Psoas muscle (tissue), 7 donors: ENCODE measurements at regions not wholly inside any gene's neighbourhood (a gene's known extent, or its start where the extent isn't known, plus 50 kb on each side); places are given as distances from the start of the nearest gene placed in this dataset.

Experiments used
- ATAC-seq, 4 donors: fragments of 200-7000 bp; cut with Tn5 transposase; one replicate each; pipeline ENCODE4 v1.9.1; 2020; ENCODE audit warnings: moderate library complexity in 3 of 4, mild to moderate bottlenecking in 2 of 4
- DNase-seq, 2 donors: peaks; one replicate each; pipeline ENCODE4 v3.0.0-alpha.2; 2020
- H3K27ac ChIP-seq: fragments of 200-600 bp; one replicate; pipeline ENCODE4 v1.8.0; 2022
- H3K27me3 ChIP-seq, 3 donors: fragments of 200-600 bp in 1 of 3; one replicate each; pipeline versions ENCODE4 v1.6.1 to v1.8.0; 2013 to 2022; ENCODE audit warnings: low read length in 2 of 3, mild to moderate bottlenecking in 2 of 3, moderate library complexity in 1 of 3; ENCODE audit not compliant: insufficient read depth in 3 of 3
- H3K36me3 ChIP-seq, 2 donors: fragments of 200-600 bp in 1 of 2; one replicate each; pipeline versions ENCODE4 v1.6.1 to v1.8.0; 2013 to 2022; ENCODE audit warnings: low read depth in 1 of 2, mild to moderate bottlenecking in 1 of 2, moderate library complexity in 1 of 2; ENCODE audit not compliant: insufficient read depth in 1 of 2
- H3K4me1 ChIP-seq: fragments of 200-600 bp; one replicate; pipeline ENCODE4 v1.8.0; 2022
- H3K4me3 ChIP-seq: fragments of 200-600 bp; one replicate; pipeline ENCODE4 v1.8.0; 2022; ENCODE audit warnings: mild to moderate bottlenecking
- H3K9me3 ChIP-seq: fragments of 200-600 bp; one replicate; pipeline ENCODE4 v1.8.0; 2022
- CTCF ChIP-seq: fragments of 200-600 bp; IDR thresholded peaks from one replicate; pipeline ENCODE4 v1.8.0; 2022; ENCODE audit warnings: antibody characterized with exemption
- WGBS, 3 donors: extraction: QIAGEN DNeasy Blood & Tissue Kit; methylation state at CpG; one replicate each; pipeline versions ENCODE4 v1.1.6 to v1.1.7; 2013; 5-methylcytosine and 5-hydroxymethylcytosine counted together
- intact Hi-C, 2 donors: fragments of 100-400 bp; cut with DNase I; formaldehyde crosslinking; loops; one replicate each; pipeline versions ENCODE4 v1.11.0 to v1.14.2; 2022
- donor health status: healthy with polysubstance abuse.
- donor health status: DM: no; HTN: no; CAD: no; lungs with moderate emphysema.
- donor health status: Bipolar disorder and iron deficiency.
- donor health status: healthy.
- donor health status: DM: yes; HTN: yes; CAD: no.
- donor health status: DM: no; HTN: no; CAD: no.
- donor health status: DM: yes; HTN: yes; CAD: no.

GRCh38 chr2:118470297-118470696 lies 377.2 kb downstream of the EN1 start:
- H3K9me3 ChIP-seq, result no peaks in the 10 kb centered on the region
- no peaks in the 10 kb centered on the region for H3K27me3 ChIP-seq
- no peak overlapping the region for H3K27ac ChIP-seq
- H3K36me3 ChIP-seq, result no peaks in the 10 kb centered on the region
- intact Hi-C loops, result no loop called here
- ATAC-seq (no peak), DNase-seq (no peak)
- no peak for TF ChIP-seq CTCF
- 51 to 61% (median 58%) methylated on average over 4 of the region's 4 CpGs for WGBS, 3 donors
- no peaks in the 10 kb centered on the region for H3K4me1 ChIP-seq
- no peak overlapping the region for H3K4me3 ChIP-seq

GRCh38 chr2:118469103-118469502 lies 378.3 kb downstream of the EN1 start:
- no peak for TF ChIP-seq CTCF
- Histone ChIP-seq H3K4me1 (no peaks in the 10 kb centered on the region), H3K36me3 (no peaks in the 10 kb centered on the region), H3K9me3 (no peaks in the 10 kb centered on the region), H3K4me3 (no peak overlapping the region), H3K27ac (no peak overlapping the region), H3K27me3 (no peaks in the 10 kb centered on the region)
- intact Hi-C loops, result no loop called here
- DNase-seq (no peak), ATAC-seq (no peak)
- 51 to 52% (median 51%) methylated on average over 6 of the region's 6 CpGs for WGBS, 3 donors

GRCh38 chr2:118464546-118465265 lies 376.4 kb downstream of the INSIG2 start:
- no peaks in the 10 kb centered on the region for H3K9me3 ChIP-seq
- ATAC-seq, result no peak
- WGBS, 3 donors, result 60 to 66% (median 61%) methylated on average over 9 of the region's 9 CpGs
- no peak for DNase-seq
- no peak overlapping the region for H3K27ac ChIP-seq
- intact Hi-C loops, result no loop called here
- TF ChIP-seq CTCF, result no peak
- H3K4me3 ChIP-seq, result no peak overlapping the region
- no peaks in the 10 kb centered on the region for H3K36me3 ChIP-seq
- H3K27me3 ChIP-seq, result no peaks in the 10 kb centered on the region
- H3K4me1 ChIP-seq, result no peaks in the 10 kb centered on the region

GRCh38 chr2:118464046-118464445 lies 375.8 kb downstream of the INSIG2 start:
- no peak for TF ChIP-seq CTCF
- DNase-seq (no peak), ATAC-seq (no peak)
- no peaks in the 10 kb centered on the region for H3K27me3 ChIP-seq
- H3K9me3 ChIP-seq, result no peaks in the 10 kb centered on the region
- 57 to 67% (median 67%) methylated on average over 3 of the region's 3 CpGs for WGBS, 3 donors
- intact Hi-C loops, result no loop called here
- H3K4me3 ChIP-seq, result no peak overlapping the region
- H3K4me1 ChIP-seq, result no peaks in the 10 kb centered on the region
- no peak overlapping the region for H3K27ac ChIP-seq
- no peaks in the 10 kb centered on the region for H3K36me3 ChIP-seq

GRCh38 chr2:118460425-118460824 lies 372.2 kb downstream of the INSIG2 start:
- Histone ChIP-seq H3K36me3 (no peaks in the 10 kb centered on the region), H3K9me3 (no peaks in the 10 kb centered on the region), H3K27ac (no peak overlapping the region), H3K4me1 (no peaks in the 10 kb centered on the region), H3K27me3 (no peaks in the 10 kb centered on the region), H3K4me3 (no peak overlapping the region)
- intact Hi-C loops, result no loop called here
- ATAC-seq, result no peak
- DNase-seq, result no peak
- WGBS, 3 donors, result 84 to 86% (median 86%) methylated on average over 5 of the region's 5 CpGs
- TF ChIP-seq CTCF, result no peak
